Fibroblast of skin of abdomen (primary cell): ENCODE measurements at regions not wholly inside any gene's neighbourhood (a gene's known extent, or its start where the extent isn't known, plus 50 kb on each side); places are given as distances from the start of the nearest gene placed in this dataset.
"Not testable (repeated sequence)": the region's sequence is repeated elsewhere in the genome, so short reads cannot be mapped to it uniquely, and the experiment has no call there.

ENCODE experiments used
- DNase-seq: peaks from one replicate; pipeline ENCODE4 v3.0.0-alpha.2; 2013

DNA sequence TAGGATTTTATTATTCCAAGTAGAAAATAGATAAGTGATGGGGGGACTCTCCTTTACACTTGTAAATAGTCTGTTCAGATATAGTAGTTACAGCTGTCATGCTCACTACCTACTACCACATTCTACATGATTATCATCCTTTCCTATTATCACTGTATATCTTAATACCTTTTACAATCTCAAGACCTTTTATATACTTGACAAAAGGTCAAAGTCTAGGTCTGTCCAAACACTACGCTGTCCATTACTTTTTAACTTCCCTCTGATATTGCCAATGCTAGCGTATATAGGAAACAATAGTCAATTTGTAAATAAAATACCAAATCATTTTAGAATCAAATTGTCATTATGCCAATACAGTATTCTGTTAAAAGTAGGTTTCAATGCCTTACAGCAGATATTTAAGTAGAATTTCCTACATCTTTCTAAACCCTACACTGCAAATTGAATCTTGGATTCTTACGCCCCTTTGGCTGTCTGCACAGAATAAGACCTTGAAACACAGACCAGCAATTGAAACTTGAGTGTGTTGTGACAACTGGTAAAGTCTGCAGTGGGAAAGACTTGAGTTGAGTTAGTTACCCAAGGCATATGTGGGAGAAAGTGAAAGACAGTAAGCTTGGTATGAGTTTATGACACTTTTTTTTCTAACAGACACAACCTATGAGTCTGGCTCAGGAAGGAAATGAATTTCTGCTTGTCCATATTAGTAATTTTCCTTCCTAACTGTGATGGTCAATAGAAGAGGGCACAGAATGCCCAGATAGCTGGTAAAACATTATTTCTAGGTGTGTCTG lies 827.6 kb upstream of the ACO1 start:
- DNase-seq, result no peak

GRCh38 chr9:31572190-31572589 lies 812.3 kb upstream of the ACO1 start:
- DNase-seq, result not testable (repeated sequence)

GRCh38 chr9:31573561-31573960 lies 810.9 kb upstream of the ACO1 start:
- no peak for DNase-seq

- peak; percentile 4 for DNase-seq
Observed at GRCh38 chr9:31574006-31574765, 810.3 kb upstream of the ACO1 start.

DNA sequence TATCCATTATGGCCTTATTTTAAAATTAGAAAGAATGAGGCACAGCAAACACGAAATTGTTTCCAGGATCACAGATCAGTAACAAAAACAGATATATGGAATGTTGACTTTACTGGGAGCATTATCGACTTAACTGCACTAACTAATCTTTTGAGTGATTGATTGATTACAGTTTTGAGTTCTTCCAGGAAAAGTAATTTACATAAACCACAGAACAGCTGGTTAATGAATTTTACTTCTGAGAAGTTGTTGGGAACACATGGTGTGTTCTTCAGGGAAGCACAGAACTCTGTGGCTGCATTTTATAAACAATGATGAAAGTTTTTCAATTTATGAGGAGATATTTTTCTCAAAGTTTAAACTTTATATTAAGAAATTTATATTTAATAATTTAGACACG lies 802.4 kb upstream of the ACO1 start:
- DNase-seq, result no peak

GRCh38 chr9:31582561-31582960 lies 801.9 kb upstream of the ACO1 start:
- DNase-seq, result no peak

GRCh38 chr9:31585158-31585557 lies 799.3 kb upstream of the ACO1 start:
- no peak for DNase-seq

GRCh38 chr9:31587146-31587545 lies 797.3 kb upstream of the ACO1 start:
- no peak for DNase-seq

GRCh38 chr9:31588006-31588405 lies 796.4 kb upstream of the ACO1 start:
- no peak for DNase-seq

DNA sequence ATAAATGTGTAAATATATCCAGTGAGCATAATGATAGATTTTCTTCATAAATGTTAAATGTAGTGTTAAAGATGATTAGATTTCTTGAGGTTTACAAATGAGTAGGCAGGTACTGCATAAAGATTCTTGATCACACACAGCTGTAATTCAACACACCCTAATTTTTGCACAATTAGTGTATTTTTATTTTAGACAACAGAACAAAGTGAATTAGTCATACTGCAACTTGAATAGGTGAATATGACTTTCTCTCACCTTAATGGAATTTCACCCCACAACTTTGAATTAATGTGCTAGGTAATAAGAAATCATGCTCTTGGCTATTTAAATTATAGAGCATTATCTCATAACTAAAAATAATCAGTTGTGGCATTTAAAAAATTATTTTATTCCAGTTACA lies 795.7 kb upstream of the ACO1 start:
- no peak for DNase-seq

GRCh38 chr9:31590091-31590490 lies 794.4 kb upstream of the ACO1 start:
- no peak for DNase-seq

- DNase-seq, result not testable (repeated sequence)
Observed at GRCh38 chr9:31597086-31597485, 787.4 kb upstream of the ACO1 start.

- peak; percentile 66 for DNase-seq
Observed at GRCh38 chr9:31597977-31598376, 786.5 kb upstream of the ACO1 start.

GRCh38 chr9:31601666-31602065 lies 782.8 kb upstream of the ACO1 start:
- DNase-seq, result no peak

DNA sequence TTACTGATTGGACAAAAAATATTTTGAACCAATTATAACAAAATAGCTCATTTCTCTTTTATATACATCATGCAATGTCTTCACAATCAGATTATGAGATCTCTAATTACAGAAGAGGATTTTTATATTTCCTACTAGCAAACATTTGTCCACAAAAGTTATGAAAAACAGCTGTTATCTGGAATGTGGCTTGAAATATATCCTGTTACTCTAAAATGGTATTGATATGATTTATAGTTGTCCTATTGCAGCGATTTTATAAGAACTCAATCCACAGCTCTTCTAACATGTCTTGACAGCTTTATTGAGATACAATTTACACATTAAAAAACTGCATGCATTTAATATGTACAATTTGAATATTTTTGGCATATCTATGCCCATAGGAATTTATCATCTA lies 779.9 kb upstream of the ACO1 start:
- peak; percentile 36 for DNase-seq

DNA sequence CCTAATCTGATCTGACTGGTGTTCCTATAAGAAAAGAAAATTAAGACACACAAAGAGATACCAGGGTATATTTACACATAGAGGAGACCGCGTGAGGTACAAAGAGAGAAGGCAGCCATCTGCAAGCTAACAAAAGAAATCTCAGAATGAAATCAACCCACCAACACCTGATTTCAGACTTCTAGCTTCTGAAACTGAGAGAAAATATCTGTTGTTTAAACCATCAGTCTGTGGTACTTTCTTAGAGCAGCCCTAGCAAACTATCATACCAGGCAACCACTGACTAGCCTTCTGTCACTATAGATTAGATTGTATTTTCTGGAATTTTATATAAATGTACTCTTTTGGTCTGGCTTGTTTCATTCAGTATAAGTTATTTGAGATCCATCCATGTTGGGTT lies 779.3 kb upstream of the ACO1 start:
- no peak for DNase-seq

GRCh38 chr9:31606678-31607077 lies 777.8 kb upstream of the ACO1 start:
- DNase-seq, result no peak

DNA sequence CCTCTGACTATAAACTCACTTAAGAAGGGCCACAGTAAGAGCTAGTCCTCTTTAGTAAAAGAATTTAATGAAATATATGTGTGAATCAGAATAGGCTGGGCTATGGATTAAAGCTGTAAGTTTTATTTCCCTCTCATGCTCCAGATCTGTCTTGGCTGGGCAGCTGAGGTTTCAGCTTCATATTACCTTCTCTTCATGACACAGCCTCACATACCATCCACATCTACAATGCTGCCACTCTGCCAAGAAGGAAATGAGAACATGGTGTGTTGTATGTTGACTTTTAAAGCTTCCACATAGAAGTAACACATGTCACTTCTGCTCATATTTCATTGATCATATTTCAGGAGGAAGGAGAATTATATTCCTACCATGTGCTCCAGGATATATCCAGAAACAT lies 776.0 kb upstream of the ACO1 start:
- peak; percentile 61 for DNase-seq

DNA sequence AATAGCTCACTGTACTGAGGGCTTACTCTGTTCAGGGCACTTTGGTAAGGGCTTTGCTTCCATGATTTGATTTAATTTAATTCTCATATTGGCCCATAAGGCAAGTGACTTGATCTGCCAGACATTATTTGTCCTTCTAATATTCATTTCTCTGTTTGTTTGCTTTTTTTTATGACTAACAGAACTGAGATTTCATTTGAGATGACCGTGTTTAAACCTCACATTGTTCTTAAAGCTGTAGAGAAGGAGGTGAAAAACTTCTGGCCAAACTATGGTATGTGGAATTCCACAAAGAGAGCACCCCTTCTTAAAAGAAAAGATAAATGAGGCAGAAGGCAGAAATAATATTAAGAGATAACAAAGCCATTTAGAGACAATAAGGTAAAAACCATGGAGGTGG lies 775.6 kb upstream of the ACO1 start:
- no peak for DNase-seq

DNA sequence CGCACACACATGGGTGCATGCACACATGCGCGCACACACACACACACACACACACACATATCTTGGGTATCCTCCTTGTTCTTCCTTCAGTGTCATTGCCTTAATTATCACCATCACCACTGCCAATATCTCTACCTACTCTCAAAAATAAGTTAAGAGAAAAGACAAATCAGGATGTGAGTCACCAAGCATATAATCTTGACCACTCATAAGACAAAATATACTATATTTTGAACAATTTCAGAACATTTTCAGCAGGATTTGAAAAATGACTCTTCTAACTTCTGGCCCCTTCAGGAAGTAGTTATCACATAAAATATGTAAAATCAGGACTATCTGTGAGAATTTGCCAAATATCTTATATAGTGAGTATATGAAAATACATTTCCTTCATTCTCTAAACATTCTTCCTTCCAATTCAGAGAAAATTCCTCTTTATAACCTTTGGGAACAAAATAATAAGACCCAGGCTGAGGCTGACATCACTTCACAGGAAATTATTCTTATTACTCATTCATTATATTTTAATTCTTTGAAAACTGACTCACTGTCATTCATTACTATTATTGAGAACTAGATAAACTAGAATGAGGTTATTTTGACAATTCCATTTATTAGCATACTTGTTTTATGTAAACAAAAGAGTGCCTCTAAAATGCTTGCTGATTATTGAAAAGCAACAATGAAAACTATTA lies 772.0 kb upstream of the ACO1 start:
- DNase-seq, result peak; percentile 28

DNA sequence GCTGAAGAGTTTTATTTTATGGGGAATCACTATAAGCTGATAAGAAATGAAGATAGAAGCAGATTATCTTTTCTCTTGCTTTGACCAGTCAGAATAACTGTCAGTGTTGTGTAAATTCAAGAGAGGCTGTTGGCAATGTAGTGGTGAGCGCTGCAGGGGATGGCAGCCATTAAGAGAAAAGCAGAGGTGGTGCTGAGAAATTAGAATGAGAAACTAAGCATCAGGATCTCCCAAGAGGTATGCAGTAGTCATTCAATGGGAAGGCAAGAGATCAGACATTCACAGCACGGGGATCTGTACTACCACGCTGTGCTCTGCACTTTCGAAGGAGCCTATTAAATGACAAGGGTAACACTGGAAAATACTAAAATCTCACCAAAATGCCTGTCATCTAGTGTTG lies 768.5 kb upstream of the ACO1 start:
- DNase-seq, result no peak

DNA sequence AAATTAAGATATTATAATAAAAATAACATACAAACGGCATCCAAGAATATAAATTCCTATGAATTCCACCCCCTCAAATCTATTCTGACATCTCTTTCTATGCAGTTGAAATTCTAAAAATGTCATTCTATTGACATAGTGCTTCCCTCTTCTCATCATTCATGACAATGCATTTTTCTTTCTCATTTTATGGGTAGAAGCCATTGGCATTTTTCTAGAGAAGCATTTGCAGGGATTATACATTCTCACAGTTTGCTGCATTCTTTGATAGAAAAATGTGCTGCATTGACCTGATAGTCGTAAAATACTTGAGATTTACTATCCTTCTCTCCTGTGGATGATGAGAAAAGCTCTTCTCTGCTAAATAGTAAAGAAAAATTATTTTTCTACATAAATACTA lies 760.9 kb upstream of the ACO1 start:
- DNase-seq, result no peak

DNA sequence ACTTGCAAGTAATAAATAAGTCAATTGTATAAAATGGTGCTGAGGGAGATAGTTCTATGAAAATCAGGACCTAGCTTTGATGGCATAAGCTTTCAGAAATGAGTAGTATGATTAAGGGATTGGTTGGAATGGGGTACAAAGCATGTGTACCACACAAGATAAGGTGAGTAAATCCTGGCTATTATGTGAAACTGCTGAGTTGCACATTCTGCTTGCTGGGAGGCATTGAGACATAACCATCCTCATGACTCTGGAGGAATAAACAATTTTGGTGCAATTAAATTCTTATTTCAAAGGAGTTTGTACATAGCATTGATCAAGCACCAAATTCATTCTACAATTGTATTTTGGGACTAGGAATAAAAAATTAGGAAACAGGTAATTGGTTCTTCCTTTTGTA lies 755.2 kb upstream of the ACO1 start:
- no peak for DNase-seq

DNA sequence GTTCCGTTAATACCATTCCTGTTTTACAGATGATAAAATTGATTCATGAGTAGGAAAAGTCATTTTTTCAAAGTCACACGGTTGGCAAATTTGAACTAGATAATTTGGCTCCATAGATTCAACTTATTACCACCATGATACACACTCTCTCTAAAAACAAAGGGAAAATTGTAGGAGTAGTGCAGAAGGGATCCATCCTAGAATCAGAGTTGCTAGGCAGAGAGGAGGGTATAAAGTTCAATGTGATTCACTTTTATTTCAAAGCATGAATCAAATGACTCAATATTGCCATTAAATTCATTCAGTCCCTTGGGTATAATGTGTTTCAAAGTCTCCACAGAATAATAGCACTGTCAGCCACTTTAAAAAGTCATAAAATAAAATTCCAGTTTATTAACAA lies 747.2 kb upstream of the ACO1 start:
- DNase-seq, result no peak
